K562 (cell line): ENCODE measurements at regions not wholly inside any gene's neighbourhood (a gene's known extent, or its start where the extent isn't known, plus 50 kb on each side); places are given as distances from the start of the nearest gene placed in this dataset.

Experiments
- ATAC-seq: fragments of 200-7000 bp; cut with Tn5 transposase; 3 replicates; pipeline ENCODE4 v1.9.1; 2020; ENCODE audit warnings: moderate library complexity
- BruUV-seq: library from RNA; stranded (reverse); fragments of 400-500 nt; replicated peaks from 2 replicates; lab custom pipeline; 2021; lab: Mats Ljungman, UMichigan
- CTCF ChIA-PET: fragments of 300-600 bp; formaldehyde crosslinking; extraction: SDS; loops from one replicate; lab custom pipeline; 2021; ENCODE audit warnings: low intra/inter-chr PET ratio; lab: Yijun Ruan, JAX
- POLR2A ChIA-PET: fragments of 300-600, 350-650 bp; sonication (Branson Sonifier 250); formaldehyde crosslinking; extraction: SDS; loops from one replicate; lab custom pipeline; 2021; ENCODE audit warnings: antibody characterized with exemption, inconsistent platforms; lab: Yijun Ruan, JAX
- DNase-seq, 4 experiments: peaks; one replicate each; pipeline versions ENCODE4 v3.0.0 to v3.0.0-alpha.2; 2011 to 2018; ENCODE audit warnings: low spot score in 3 of 4, mixed read lengths in 3 of 4; ENCODE audit errors: extremely low read depth in 1 of 4
- FAIRE-seq: peaks from 2 replicates; lab custom pipeline; 2011; peaks lifted over from hg19 to GRCh38; lab: Jason Lieb, UNC
- H2AFZ ChIP-seq: 2 replicates; pipeline ENCODE4 v1.6.0; 2011; ENCODE audit warnings: low read depth, low read length, control low read depth, inconsistent platforms
- H3K27ac ChIP-seq: fragments of 200-600 bp; 3 replicates; pipeline ENCODE4 v1.8.0; 2011; ENCODE audit warnings: low read depth, mild to moderate bottlenecking, control low read depth, inconsistent platforms, low read length, moderate library complexity, mixed read lengths; ENCODE audit errors: extremely low read depth
- H3K27me3 ChIP-seq, 2 experiments: fragments of 300-600 bp in 1 of 2; 2 replicates in 1 of 2; 3 replicates in 1 of 2; pipeline versions ENCODE4 v1.6.0 to v1.8.0; 2011; ENCODE audit warnings: inconsistent platforms in 2 of 2, low read length in 2 of 2, mild to moderate bottlenecking in 1 of 2, mixed read lengths in 1 of 2, moderate library complexity in 1 of 2; ENCODE audit not compliant: control insufficient read depth in 2 of 2, insufficient read depth in 2 of 2
- H3K36me3 ChIP-seq: fragments of 300-600 bp; 3 replicates; pipeline ENCODE4 v1.8.0; 2011; ENCODE audit warnings: mild to moderate bottlenecking, low read length, inconsistent platforms; ENCODE audit not compliant: control insufficient read depth, insufficient read depth
- H3K4me1 ChIP-seq, 2 experiments: fragments of 200-600 bp in 1 of 2; replicated peaks in 1 of 2; 2 replicates in 1 of 2; 3 replicates in 1 of 2; pipeline versions ENCODE4 v1.5.1 to v1.8.0; 2011; ENCODE audit warnings: inconsistent platforms in 2 of 2, low read length in 2 of 2, mild to moderate bottlenecking in 1 of 2, mixed read lengths in 1 of 2, moderate library complexity in 1 of 2; ENCODE audit not compliant: control insufficient read depth in 2 of 2, insufficient read depth in 2 of 2
- H3K4me2 ChIP-seq: 2 replicates; pipeline ENCODE4 v1.6.1; 2011; ENCODE audit warnings: low read length, control low read depth, inconsistent platforms, mixed read lengths; ENCODE audit not compliant: insufficient read depth
- H3K4me3 ChIP-seq: fragments of 200-600 bp; sonication (generic), shearing (Covaris generic); 2 replicates; pipeline ENCODE4 v1.5.1; 2016; ENCODE audit warnings: control low read depth, inconsistent platforms
- H3K79me2 ChIP-seq: fragments of 200-600 bp; 3 replicates; pipeline ENCODE4 v1.8.0; 2011; ENCODE audit warnings: low read length, inconsistent platforms; ENCODE audit not compliant: control insufficient read depth, insufficient read depth
- H3K9ac ChIP-seq, 2 experiments: 2 replicates each; pipeline versions ENCODE4 v1.6.0 to v1.6.1; 2011; ENCODE audit warnings: low read depth in 2 of 2, low read length in 2 of 2, control low read depth in 1 of 2, inconsistent platforms in 1 of 2, mild to moderate bottlenecking in 1 of 2, mixed read lengths in 1 of 2; ENCODE audit not compliant: insufficient read depth in 1 of 2
- H3K9me1 ChIP-seq: one replicate; pipeline ENCODE4 v1.6.0; 2011; ENCODE audit warnings: inconsistent platforms, mild to moderate bottlenecking, low read length, moderate library complexity; ENCODE audit not compliant: control insufficient read depth, insufficient read depth
- H3K9me3 ChIP-seq: replicated peaks from 2 replicates; pipeline ENCODE4 v1.5.1; 2011; ENCODE audit warnings: low read depth, low read length, inconsistent platforms; ENCODE audit not compliant: control insufficient read depth, insufficient read depth
- H4K20me1 ChIP-seq: replicated peaks from 2 replicates; pipeline ENCODE4 v1.6.1; 2011; ENCODE audit warnings: low read length, inconsistent platforms, mixed read lengths; ENCODE audit not compliant: control insufficient read depth, insufficient read depth
- CEBPG ChIP-seq, 3 experiments: fragments of 200-800 bp in 1 of 3; sonication (Bioruptor generic) in 1 of 3; sonication (generic) in 1 of 3; formaldehyde crosslinking in 1 of 3; IDR thresholded peaks in 2 of 3; conservative IDR thresholded peaks in 1 of 3; 2 replicates each; pipeline versions ENCODE4 v1.6.1 to v1.8.0; 2016 to 2022; ENCODE audit warnings: missing compliant biosample characterization in 2 of 3, missing genetic modification characterization in 2 of 3, mild to moderate bottlenecking in 1 of 3, missing genetic modification reagents in 1 of 3
- FOSL1 ChIP-seq: fragments of 200-800 bp; sonication (Bioruptor generic); conservative IDR thresholded peaks from 2 replicates; pipeline ENCODE4 v1.6.1; 2016; ENCODE audit warnings: missing genetic modification characterization, missing compliant biosample characterization
- GABPB1 ChIP-seq: sonication (generic); formaldehyde crosslinking; IDR thresholded peaks from 2 replicates; pipeline ENCODE4 v1.8.0; 2022; ENCODE audit warnings: mild to moderate bottlenecking, missing genetic modification reagents
- HIVEP1 ChIP-seq: fragments of 250-450 bp; sonication (Bioruptor Pico); IDR thresholded peaks from 2 replicates; pipeline ENCODE4 v1.4.0; 2020; ENCODE audit warnings: mild to moderate bottlenecking
- HMG20B ChIP-seq: fragments of 250-450 bp; sonication (Bioruptor Pico); IDR thresholded peaks from 2 replicates; pipeline ENCODE4 v1.5.0; 2021; ENCODE audit warnings: mild to moderate bottlenecking
- KAT2B ChIP-seq: IDR thresholded peaks from one replicate; pipeline ENCODE4 v1.6.1; 2012; ENCODE audit warnings: low read depth, mild to moderate bottlenecking, control low read depth, inconsistent platforms, low read length, moderate library complexity
- KLF13 ChIP-seq: fragments of 450-650 bp; IDR thresholded peaks from 2 replicates; pipeline ENCODE4 v1.6.1; 2016; ENCODE audit warnings: missing genetic modification characterization, low read depth, mild to moderate bottlenecking, missing compliant biosample characterization, moderate library complexity, borderline replicate concordance
- MAZ ChIP-seq, 2 experiments: fragments of 450-650 bp in 1 of 2; sonication (generic) in 1 of 2; formaldehyde crosslinking; IDR thresholded peaks in 1 of 2; conservative IDR thresholded peaks in 1 of 2; 2 replicates each; pipeline versions ENCODE4 v1.4.0 to v1.5.0; 2020; ENCODE audit warnings: mild to moderate bottlenecking in 1 of 2, missing genetic modification reagents in 1 of 2
- NR1H2 ChIP-seq: sonication (generic); formaldehyde crosslinking; IDR thresholded peaks from 2 replicates; pipeline ENCODE4 v1.4.0; 2020; ENCODE audit warnings: mild to moderate bottlenecking, missing genetic modification reagents
- POLR2G ChIP-seq: fragments of 200-400 bp; formaldehyde crosslinking; IDR thresholded peaks from 2 replicates; pipeline ENCODE4 v1.6.1; 2017; ENCODE audit warnings: low read depth, mild to moderate bottlenecking, antibody characterized with exemption, low read length, moderate library complexity
- RBM15 ChIP-seq: fragments of 200-400 bp; formaldehyde crosslinking; IDR thresholded peaks from 2 replicates; pipeline ENCODE4 v1.6.1; 2018; ENCODE audit warnings: mild to moderate bottlenecking, low read length, moderate library complexity; ENCODE audit not compliant: insufficient read depth
- SMARCC2 ChIP-seq: fragments of 450-650 bp; IDR thresholded peaks from 2 replicates; pipeline ENCODE4 v1.6.1; 2017; ENCODE audit warnings: antibody characterized with exemption, moderate library complexity, mild to moderate bottlenecking, low read depth
- SRF ChIP-seq, 2 experiments: fragments of 250-450, 450-650 bp in 1 of 2; sonication (Bioruptor Pico) in 1 of 2; sonication (generic) in 1 of 2; formaldehyde crosslinking; IDR thresholded peaks; 2 replicates each; pipeline versions ENCODE4 v1.5.0 to v1.5.1; 2020 to 2022; ENCODE audit warnings: mild to moderate bottlenecking in 1 of 2, missing genetic modification reagents in 1 of 2
- THRB ChIP-seq: fragments of 450-650 bp; formaldehyde crosslinking; conservative IDR thresholded peaks from 2 replicates; pipeline ENCODE4 v1.4.0; 2022; ENCODE audit warnings: mild to moderate bottlenecking, missing genetic modification characterization
- ZNF551 ChIP-seq: fragments of 250-450 bp; sonication (Bioruptor Pico); IDR thresholded peaks from 2 replicates; pipeline ENCODE4 v1.5.0; 2021; ENCODE audit warnings: mild to moderate bottlenecking, moderate library complexity
- ZNF696 ChIP-seq: fragments of 250-450 bp; sonication (Bioruptor Pico); conservative IDR thresholded peaks from 2 replicates; pipeline ENCODE4 v1.4.0; 2020; ENCODE audit warnings: mild to moderate bottlenecking, moderate library complexity
- ZNF764 ChIP-seq: fragments of 250-450 bp; sonication (Bioruptor Pico); IDR thresholded peaks from 2 replicates; pipeline ENCODE4 v1.4.0; 2020; ENCODE audit warnings: low read depth, mild to moderate bottlenecking, moderate library complexity
- WGBS: fragments of 100-300 bp; shearing (Covaris generic); methylation state at CpG from one replicate; pipeline ENCODE4 v1.1.6; 2016; ENCODE audit warnings: low coverage, mixed read lengths; ENCODE audit not compliant: insufficient coverage; ENCODE audit errors: missing lambda C conversion rate; 5-methylcytosine and 5-hydroxymethylcytosine counted together
- in situ Hi-C: fragments of 300-500 bp; cut with MboI; formaldehyde crosslinking; loops from 4 replicates; pipeline ENCODE4 v1.15.0; 2018; ENCODE audit warnings: inconsistent platforms, mixed read lengths
- intact Hi-C: fragments of 100-400 bp; cut with micrococcal nuclease; formaldehyde crosslinking; loops from 2 replicates; pipeline ENCODE4 v1.14.2; 2022
- TF ChIP-seq, protein P1 (sequence below): fragments of 250-450 bp; sonication (Bioruptor Pico); IDR thresholded peaks from 2 replicates; pipeline ENCODE4 v1.5.0; 2021
- TF ChIP-seq, protein P2 (sequence below): fragments of 450-650 bp; IDR thresholded peaks from 2 replicates; pipeline ENCODE4 v1.6.1; 2016; ENCODE audit warnings: borderline replicate concordance

- POLR2A ChIA-PET, result no interaction called here
- 0% methylated on average over 1 of the region's 1 CpG for WGBS
- DNase-seq, result no peak
- intact Hi-C loops (no loop called here), in situ Hi-C loops (no loop called here)
- Histone ChIP-seq H3K4me3 (no peak overlapping the region), H3K4me1 (no peaks in the 10 kb centered on the region), H3K9ac (no peak overlapping the region), H3K36me3 (no peaks in the 10 kb centered on the region), H4K20me1 (no peaks in the 10 kb centered on the region), H3K79me2 (no peaks in the 10 kb centered on the region), H3K9me1 (no peaks in the 10 kb centered on the region), H3K27ac (no peak overlapping the region), H3K9me3 (no peaks in the 10 kb centered on the region), H2AFZ (no peak overlapping the region), H3K27me3 (no peaks in the 10 kb centered on the region), H3K4me2 (no peak overlapping the region)
- CTCF ChIA-PET, result no interaction called here
- FAIRE-seq, result no peak
- BruUV-seq, result no TSS peak
- no peak for ATAC-seq
- TF ChIP-seq FOSL1 (tag) (no peak), POLR2G (no peak), RBM15 (no peak), ZNF764 (CRISPR knock-in tag) (no peak), THRB (CRISPR knock-in tag) (no peak), SMARCC2 (no peak), HMG20B (CRISPR knock-in tag) (no peak), CEBPG (CRISPR knock-in tag; IDR thresholded peaks at IDR 0.05) (no peak), CEBPG (tag; conservative IDR thresholded peaks at IDR 0.05 in 1 of 2, IDR thresholded peaks at IDR 0.05 in 1 of 2) (no peak), HIVEP1 (CRISPR knock-in tag) (no peak), NR1H2 (no peak), ZNF696 (CRISPR knock-in tag) (no peak), GABPB1 (CRISPR knock-in tag) (no peak), ZNF551 (no peak), KLF13 (tag) (no peak), MAZ (CRISPR knock-in tag; conservative IDR thresholded peaks at IDR 0.05 in 1 of 2, IDR thresholded peaks at IDR 0.05 in 1 of 2) (no peak), SRF (CRISPR knock-in tag; IDR thresholded peaks at IDR 0.05) (no peak), KAT2B (no peak)
- TF ChIP-seq, protein P1, sequence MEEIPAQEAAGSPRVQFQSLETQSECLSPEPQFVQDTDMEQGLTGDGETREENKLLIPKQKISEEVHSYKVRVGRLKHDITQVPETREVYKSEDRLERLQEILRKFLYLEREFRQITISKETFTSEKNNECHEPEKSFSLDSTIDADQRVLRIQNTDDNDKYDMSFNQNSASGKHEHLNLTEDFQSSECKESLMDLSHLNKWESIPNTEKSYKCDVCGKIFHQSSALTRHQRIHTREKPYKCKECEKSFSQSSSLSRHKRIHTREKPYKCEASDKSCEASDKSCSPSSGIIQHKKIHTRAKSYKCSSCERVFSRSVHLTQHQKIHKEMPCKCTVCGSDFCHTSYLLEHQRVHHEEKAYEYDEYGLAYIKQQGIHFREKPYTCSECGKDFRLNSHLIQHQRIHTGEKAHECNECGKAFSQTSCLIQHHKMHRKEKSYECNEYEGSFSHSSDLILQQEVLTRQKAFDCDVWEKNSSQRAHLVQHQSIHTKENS (CRISPR knock-in tag), result no peak
- TF ChIP-seq, protein P2, sequence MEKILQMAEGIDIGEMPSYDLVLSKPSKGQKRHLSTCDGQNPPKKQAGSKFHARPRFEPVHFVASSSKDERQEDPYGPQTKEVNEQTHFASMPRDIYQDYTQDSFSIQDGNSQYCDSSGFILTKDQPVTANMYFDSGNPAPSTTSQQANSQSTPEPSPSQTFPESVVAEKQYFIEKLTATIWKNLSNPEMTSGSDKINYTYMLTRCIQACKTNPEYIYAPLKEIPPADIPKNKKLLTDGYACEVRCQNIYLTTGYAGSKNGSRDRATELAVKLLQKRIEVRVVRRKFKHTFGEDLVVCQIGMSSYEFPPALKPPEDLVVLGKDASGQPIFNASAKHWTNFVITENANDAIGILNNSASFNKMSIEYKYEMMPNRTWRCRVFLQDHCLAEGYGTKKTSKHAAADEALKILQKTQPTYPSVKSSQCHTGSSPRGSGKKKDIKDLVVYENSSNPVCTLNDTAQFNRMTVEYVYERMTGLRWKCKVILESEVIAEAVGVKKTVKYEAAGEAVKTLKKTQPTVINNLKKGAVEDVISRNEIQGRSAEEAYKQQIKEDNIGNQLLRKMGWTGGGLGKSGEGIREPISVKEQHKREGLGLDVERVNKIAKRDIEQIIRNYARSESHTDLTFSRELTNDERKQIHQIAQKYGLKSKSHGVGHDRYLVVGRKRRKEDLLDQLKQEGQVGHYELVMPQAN, result no peak
Observed at GRCh38 chr1:87897481-87897880, 568.8 kb downstream of the LMO4 start.
